Stimulated activated CD4-positive, alpha-beta T cell treated with anti-CD3 and anti-CD28 coated beads, Interleukin-4, amount 100 ng/mL, for 48 hours (primary cell): ENCODE measurements at regions not wholly inside any gene's neighbourhood (a gene's known extent, or its start where the extent isn't known, plus 50 kb on each side); places are given as distances from the start of the nearest gene placed in this dataset.

Experiments used
- DNase-seq, 2 donors: peaks; one replicate each; pipeline ENCODE4 v3.0.0-alpha.2; 2020; ENCODE audit warnings: low read depth in 2 of 2

GRCh38 chr10:120368927-120369326 lies 88.1 kb upstream of the PLPP4 start:
- DNase-seq = no peak

GRCh38 chr10:120369856-120370276 lies 87.2 kb upstream of the PLPP4 start:
- no peak for DNase-seq

- no peak for DNase-seq
Observed at GRCh38 chr10:120371856-120372255, 85.2 kb upstream of the PLPP4 start.

GRCh38 chr10:120372917-120373316 lies 84.1 kb upstream of the PLPP4 start:
- no peak for DNase-seq

- no peak for DNase-seq
Observed at GRCh38 chr10:120375666-120376065, 81.4 kb upstream of the PLPP4 start.

GRCh38 chr10:120381931-120382330 lies 75.1 kb upstream of the PLPP4 start:
- DNase-seq = no peak

- no peak for DNase-seq
Observed at GRCh38 chr10:120382360-120382759, 74.7 kb upstream of the PLPP4 start.

- DNase-seq = no peak
Observed at GRCh38 chr10:120385992-120386391, 71.0 kb upstream of the PLPP4 start.

GRCh38 chr10:120386896-120387295 lies 70.1 kb upstream of the PLPP4 start:
- no peak for DNase-seq

GRCh38 chr10:120387326-120387725 lies 69.7 kb upstream of the PLPP4 start:
- DNase-seq = no peak

- no peak for DNase-seq
Observed at GRCh38 chr10:120392245-120392644, 64.8 kb upstream of the PLPP4 start.

GRCh38 chr10:120392671-120393079 lies 64.4 kb upstream of the PLPP4 start:
- no peak for DNase-seq

GRCh38 chr10:120394446-120394845 lies 62.6 kb upstream of the PLPP4 start:
- DNase-seq = no peak

GRCh38 chr10:120396228-120396627 lies 60.8 kb upstream of the PLPP4 start:
- no peak for DNase-seq

- no peak for DNase-seq
Observed at GRCh38 chr10:120398180-120398579, 58.8 kb upstream of the PLPP4 start.

GRCh38 chr10:120400601-120401000 lies 56.4 kb upstream of the PLPP4 start:
- DNase-seq = no peak

GRCh38 chr10:120402147-120402766 lies 54.8 kb upstream of the PLPP4 start:
- no peak for DNase-seq

GRCh38 chr10:120403109-120403508 lies 53.9 kb upstream of the PLPP4 start:
- DNase-seq = no peak

- DNase-seq = no peak
Observed at GRCh38 chr10:120406376-120406775, 50.7 kb upstream of the PLPP4 start.
